HL-60 (cell line): ENCODE measurements at regions not wholly inside any gene's neighbourhood (a gene's known extent, or its start where the extent isn't known, plus 50 kb on each side); places are given as distances from the start of the nearest gene placed in this dataset.

Experiments used
- DNase-seq, 2 experiments: peaks; one replicate each; pipeline ENCODE4 v3.0.0-alpha.2; 2010 to 2020; ENCODE audit warnings: low read depth in 1 of 2, low spot score in 1 of 2
- H3K27ac ChIP-seq: fragments of 250-450 bp; sonication (Bioruptor Pico); replicated peaks from 2 replicates; pipeline ENCODE4 v1.5.1; 2020; ENCODE audit warnings: mild to moderate bottlenecking, moderate library complexity
- H3K27me3 ChIP-seq: fragments of 250-450 bp; sonication (Bioruptor Pico); 2 replicates; pipeline ENCODE4 v1.5.1; 2021; ENCODE audit warnings: mild to moderate bottlenecking, moderate library complexity; ENCODE audit not compliant: insufficient read depth, poor library complexity, severe bottlenecking
- H3K4me3 ChIP-seq: replicated peaks from 2 replicates; pipeline ENCODE4 v1.5.1; 2011; ENCODE audit warnings: mild to moderate bottlenecking, control low read depth, low read length; ENCODE audit not compliant: insufficient read depth
- CTCF ChIP-seq: IDR thresholded peaks from one replicate; pipeline ENCODE4 v1.5.1; 2011; ENCODE audit warnings: low read length, control low read depth, inconsistent platforms; ENCODE audit not compliant: insufficient read depth
- GABPA ChIP-seq: IDR thresholded peaks from 2 replicates; pipeline ENCODE4 v1.6.1; 2012; ENCODE audit warnings: low read depth
- POLR2AphosphoS5 ChIP-seq: IDR thresholded peaks from 2 replicates; pipeline ENCODE4 v1.6.1; 2012; ENCODE audit warnings: low read depth
- SPI1 ChIP-seq: IDR thresholded peaks from 2 replicates; pipeline ENCODE4 v1.6.1; 2012; ENCODE audit warnings: low read depth, mild to moderate bottlenecking, borderline replicate concordance
- TF ChIP-seq, protein P1 (sequence below): IDR thresholded peaks from 2 replicates; pipeline ENCODE4 v1.6.1; 2012; ENCODE audit warnings: low read depth; ENCODE audit not compliant: insufficient replicate concordance

GRCh38 chr5:84599964-84600363, 215.3 kb upstream of the EDIL3 start:
- no peak overlapping the region for H3K4me3 ChIP-seq
- DNase-seq, result no peak
- no peak for TF ChIP-seq CTCF
- TF ChIP-seq, protein P1, sequence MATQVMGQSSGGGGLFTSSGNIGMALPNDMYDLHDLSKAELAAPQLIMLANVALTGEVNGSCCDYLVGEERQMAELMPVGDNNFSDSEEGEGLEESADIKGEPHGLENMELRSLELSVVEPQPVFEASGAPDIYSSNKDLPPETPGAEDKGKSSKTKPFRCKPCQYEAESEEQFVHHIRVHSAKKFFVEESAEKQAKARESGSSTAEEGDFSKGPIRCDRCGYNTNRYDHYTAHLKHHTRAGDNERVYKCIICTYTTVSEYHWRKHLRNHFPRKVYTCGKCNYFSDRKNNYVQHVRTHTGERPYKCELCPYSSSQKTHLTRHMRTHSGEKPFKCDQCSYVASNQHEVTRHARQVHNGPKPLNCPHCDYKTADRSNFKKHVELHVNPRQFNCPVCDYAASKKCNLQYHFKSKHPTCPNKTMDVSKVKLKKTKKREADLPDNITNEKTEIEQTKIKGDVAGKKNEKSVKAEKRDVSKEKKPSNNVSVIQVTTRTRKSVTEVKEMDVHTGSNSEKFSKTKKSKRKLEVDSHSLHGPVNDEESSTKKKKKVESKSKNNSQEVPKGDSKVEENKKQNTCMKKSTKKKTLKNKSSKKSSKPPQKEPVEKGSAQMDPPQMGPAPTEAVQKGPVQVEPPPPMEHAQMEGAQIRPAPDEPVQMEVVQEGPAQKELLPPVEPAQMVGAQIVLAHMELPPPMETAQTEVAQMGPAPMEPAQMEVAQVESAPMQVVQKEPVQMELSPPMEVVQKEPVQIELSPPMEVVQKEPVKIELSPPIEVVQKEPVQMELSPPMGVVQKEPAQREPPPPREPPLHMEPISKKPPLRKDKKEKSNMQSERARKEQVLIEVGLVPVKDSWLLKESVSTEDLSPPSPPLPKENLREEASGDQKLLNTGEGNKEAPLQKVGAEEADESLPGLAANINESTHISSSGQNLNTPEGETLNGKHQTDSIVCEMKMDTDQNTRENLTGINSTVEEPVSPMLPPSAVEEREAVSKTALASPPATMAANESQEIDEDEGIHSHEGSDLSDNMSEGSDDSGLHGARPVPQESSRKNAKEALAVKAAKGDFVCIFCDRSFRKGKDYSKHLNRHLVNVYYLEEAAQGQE, result no peak
- no peak for TF ChIP-seq SPI1
- no peak for TF ChIP-seq POLR2AphosphoS5
- no peak for TF ChIP-seq GABPA
- H3K27ac ChIP-seq, result no peak overlapping the region
- no peaks in the 10 kb centered on the region for H3K27me3 ChIP-seq

DNA sequence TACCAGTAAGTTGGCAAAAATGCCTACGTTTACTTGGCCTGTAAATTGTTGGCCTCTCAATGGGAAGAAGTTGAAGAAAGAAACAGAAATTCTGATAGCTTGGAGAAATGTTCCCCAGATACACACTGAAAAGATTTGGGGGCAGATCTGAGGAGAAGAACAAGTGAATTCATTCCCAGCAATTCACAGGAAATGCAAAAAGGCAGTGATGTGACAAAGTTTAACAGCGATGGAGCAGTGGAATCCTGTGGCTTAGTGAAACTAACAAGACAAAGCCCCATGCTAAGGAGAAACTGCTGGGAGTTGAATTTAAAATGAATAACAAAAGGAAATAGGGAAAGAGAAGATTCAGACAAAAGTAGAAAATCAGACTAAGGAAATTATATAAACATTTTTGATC, 213.2 kb upstream of the EDIL3 start:
- Histone ChIP-seq H3K27me3 (no peaks in the 10 kb centered on the region), H3K27ac (no peak overlapping the region), H3K4me3 (no peak overlapping the region)
- DNase-seq, result no peak
- TF ChIP-seq GABPA, result no peak
- TF ChIP-seq, protein P1, result no peak
- no peak for TF ChIP-seq CTCF
- no peak for TF ChIP-seq SPI1
- TF ChIP-seq POLR2AphosphoS5, result no peak

- no peak overlapping the region for H3K27ac ChIP-seq
- H3K27me3 ChIP-seq, result no peaks in the 10 kb centered on the region
- no peak for TF ChIP-seq SPI1
- DNase-seq, result no peak
- H3K4me3 ChIP-seq, result no peak overlapping the region
These were observed 205.9 kb upstream of the EDIL3 start for GRCh38 chr5:84590629-84591028.

DNA sequence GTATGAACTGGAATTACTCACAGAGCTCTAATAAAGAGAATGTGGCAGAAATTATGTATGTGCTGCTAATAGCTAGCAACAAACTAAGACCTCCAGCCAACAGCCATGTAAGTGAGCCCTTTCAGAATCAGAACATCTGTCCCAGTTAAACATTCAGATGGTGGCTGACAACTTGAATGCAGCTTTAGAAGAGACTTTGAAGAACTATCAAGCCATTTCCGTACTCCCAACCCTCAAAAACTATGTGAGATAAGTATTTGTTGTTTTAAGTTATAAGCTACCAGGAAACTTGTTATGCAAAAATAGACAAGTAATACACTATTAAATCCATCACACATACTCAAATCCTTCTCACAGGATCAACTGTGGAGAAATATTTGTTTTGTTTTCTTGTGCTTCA, 205.2 kb upstream of the EDIL3 start:
- TF ChIP-seq, protein P1, result no peak
- TF ChIP-seq SPI1, result no peak
- TF ChIP-seq POLR2AphosphoS5, result no peak
- TF ChIP-seq GABPA, result no peak
- TF ChIP-seq CTCF, result no peak
- Histone ChIP-seq H3K4me3 (no peak overlapping the region), H3K27ac (no peak overlapping the region), H3K27me3 (no peaks in the 10 kb centered on the region)
- DNase-seq, result no peak
